BLaER1 (cell line): ENCODE measurements at regions not wholly inside any gene's neighbourhood (a gene's known extent, or its start where the extent isn't known, plus 50 kb on each side); places are given as distances from the start of the nearest gene placed in this dataset.

Source experiments
- H3K27ac ChIP-seq: shearing (Covaris generic); formaldehyde crosslinking; 2 replicates; pipeline ENCODE4 v1.8.1; 2022
- H3K27me3 ChIP-seq: shearing (Covaris generic); formaldehyde crosslinking; 2 replicates; pipeline ENCODE4 v1.8.1; 2022
- H3K36me3 ChIP-seq: shearing (Covaris generic); formaldehyde crosslinking; 2 replicates; pipeline ENCODE4 v1.8.1; 2022
- H3K4me1 ChIP-seq: shearing (Covaris generic); formaldehyde crosslinking; 2 replicates; pipeline ENCODE4 v1.8.1; 2022
- H3K4me2 ChIP-seq: shearing (Covaris generic); formaldehyde crosslinking; 2 replicates; pipeline ENCODE4 v1.8.1; 2022
- H3K4me3 ChIP-seq: shearing (Covaris generic); formaldehyde crosslinking; 2 replicates; pipeline ENCODE4 v1.8.1; 2022
- H3K9ac ChIP-seq: shearing (Covaris generic); formaldehyde crosslinking; 2 replicates; pipeline ENCODE4 v1.8.1; 2022
- H3K9me3 ChIP-seq: shearing (Covaris generic); formaldehyde crosslinking; 2 replicates; pipeline ENCODE4 v1.8.1; 2022
- H4K20me1 ChIP-seq: shearing (Covaris generic); formaldehyde crosslinking; 2 replicates; pipeline ENCODE4 v1.8.1; 2022
- Cebpa-rat ChIP-seq: shearing (Covaris generic); IDR thresholded peaks from 2 replicates; pipeline ENCODE4 v1.8.1; 2022

DNA sequence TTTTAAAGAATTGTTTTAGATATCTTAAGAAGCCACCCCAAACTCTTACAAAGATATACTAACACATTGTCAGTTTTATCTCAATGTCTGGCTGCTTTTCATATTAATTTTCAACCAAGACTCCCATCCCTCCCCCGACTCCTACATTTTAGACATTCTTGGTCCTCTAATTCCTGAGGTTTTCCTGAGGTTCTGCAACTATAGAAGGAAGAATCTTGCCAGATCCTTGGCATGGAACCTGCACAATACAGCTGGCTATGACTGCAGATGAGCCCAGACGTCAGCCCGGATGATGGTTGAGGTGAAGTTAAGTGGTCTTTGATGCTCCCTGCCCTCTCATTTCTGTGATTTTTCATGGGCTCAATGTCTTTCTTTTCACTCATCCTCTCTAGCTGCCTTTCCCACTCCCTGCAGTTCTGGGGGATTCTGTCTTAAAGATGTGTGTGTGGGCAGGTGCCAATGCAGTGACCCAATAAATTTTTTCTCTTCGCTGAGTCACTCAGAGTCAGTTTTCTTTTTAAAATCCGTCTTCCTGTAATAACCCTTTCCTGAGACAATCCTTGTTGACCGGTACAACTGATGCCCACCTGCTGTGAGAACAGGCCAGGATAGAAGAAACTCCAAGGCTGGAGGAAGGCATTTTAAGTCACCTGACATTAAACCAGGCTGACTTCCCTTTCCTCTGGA lies 237.8 kb upstream of the GAS1 start:
- Histone ChIP-seq H3K27ac (no peak overlapping the region), H3K27me3 (no peaks in the 10 kb centered on the region), H3K4me3 (no peak overlapping the region), H3K4me2 (no peak overlapping the region), H4K20me1 (no peaks in the 10 kb centered on the region), H3K9me3 (no peaks in the 10 kb centered on the region), H3K9ac (no peak overlapping the region), H3K4me1 (no peaks in the 10 kb centered on the region), H3K36me3 (no peaks in the 10 kb centered on the region)
- no peak for TF ChIP-seq Cebpa-rat

DNA sequence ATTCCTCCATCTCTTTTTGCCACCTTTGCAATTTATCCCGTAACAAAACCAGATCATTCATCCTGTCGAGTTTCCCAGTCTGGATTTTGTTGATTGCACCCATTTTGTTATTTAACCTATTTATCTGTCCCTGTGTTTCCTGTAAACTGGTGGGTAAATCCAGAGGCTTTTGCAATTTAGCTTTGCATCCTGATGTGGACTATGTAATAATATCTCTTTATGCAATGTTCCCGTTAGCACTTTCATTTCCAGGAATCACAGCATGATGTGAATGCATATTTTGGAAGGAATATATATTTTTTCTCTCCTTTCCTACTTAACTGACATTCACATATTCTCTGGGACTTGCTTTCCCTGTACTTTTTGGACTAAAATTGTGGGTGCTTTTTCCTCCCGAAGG lies 240.3 kb upstream of the GAS1 start:
- H3K27ac ChIP-seq = no peak overlapping the region
- H3K4me2 ChIP-seq = no peak overlapping the region
- H3K9ac ChIP-seq = no peak overlapping the region
- H3K36me3 ChIP-seq = no peaks in the 10 kb centered on the region
- H3K4me3 ChIP-seq = no peak overlapping the region
- no peaks in the 10 kb centered on the region for H4K20me1 ChIP-seq
- no peak for TF ChIP-seq Cebpa-rat
- H3K9me3 ChIP-seq = no peaks in the 10 kb centered on the region
- no peaks in the 10 kb centered on the region for H3K4me1 ChIP-seq
- no peaks in the 10 kb centered on the region for H3K27me3 ChIP-seq

DNA sequence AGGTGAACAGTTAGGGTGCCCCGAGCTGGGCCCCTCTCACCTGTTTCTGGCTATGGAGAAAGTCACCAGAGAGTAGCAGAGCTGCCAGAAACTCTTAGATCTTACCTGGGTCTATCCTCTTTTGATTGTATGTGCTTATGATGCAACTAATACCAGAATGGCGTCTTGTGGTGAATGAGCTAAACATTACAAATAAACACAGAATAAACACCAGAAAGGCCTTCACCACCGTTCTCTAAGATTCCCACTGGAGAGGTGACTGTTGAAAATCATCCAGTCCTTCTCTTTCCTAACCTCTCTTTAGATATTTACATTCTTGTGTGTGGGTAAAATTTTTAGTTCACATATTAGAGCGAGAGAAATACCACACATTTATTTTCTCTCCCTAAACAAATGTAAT lies 241.7 kb upstream of the GAS1 start:
- H3K27ac ChIP-seq = no peak overlapping the region
- no peaks in the 10 kb centered on the region for H3K27me3 ChIP-seq
- no peaks in the 10 kb centered on the region for H3K4me1 ChIP-seq
- TF ChIP-seq Cebpa-rat = no peak
- H3K9ac ChIP-seq = no peak overlapping the region
- no peaks in the 10 kb centered on the region for H3K36me3 ChIP-seq
- no peak overlapping the region for H3K4me2 ChIP-seq
- H4K20me1 ChIP-seq = no peaks in the 10 kb centered on the region
- H3K9me3 ChIP-seq = no peaks in the 10 kb centered on the region
- no peak overlapping the region for H3K4me3 ChIP-seq

DNA sequence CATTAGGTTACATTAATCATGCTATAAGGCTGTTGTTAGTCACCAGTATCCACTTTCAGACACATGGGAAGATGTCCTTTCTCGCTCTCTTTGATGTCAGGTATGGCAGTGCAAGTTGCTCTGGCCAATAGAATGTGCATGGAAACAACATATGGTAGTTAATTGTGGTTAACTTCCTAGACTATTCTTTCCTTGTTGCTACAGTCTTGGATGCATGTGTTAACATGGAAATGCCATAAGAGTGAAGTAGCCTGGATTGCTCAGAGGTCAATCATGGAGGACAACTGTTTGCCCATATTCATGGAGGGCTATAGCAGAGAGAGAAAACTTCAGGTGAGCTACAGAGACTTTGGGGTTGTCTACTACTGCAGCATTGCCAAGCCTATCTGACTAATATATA lies 245.8 kb upstream of the GAS1 start:
- no peak overlapping the region for H3K4me3 ChIP-seq
- H4K20me1 ChIP-seq = no peaks in the 10 kb centered on the region
- no peak for TF ChIP-seq Cebpa-rat
- no peak overlapping the region for H3K9ac ChIP-seq
- peaks cover 8% of the 10 kb centered on the region for H3K4me1 ChIP-seq
- no peaks in the 10 kb centered on the region for H3K9me3 ChIP-seq
- no peaks in the 10 kb centered on the region for H3K36me3 ChIP-seq
- H3K27ac ChIP-seq = no peak overlapping the region
- no peaks in the 10 kb centered on the region for H3K27me3 ChIP-seq
- H3K4me2 ChIP-seq = no peak overlapping the region

DNA sequence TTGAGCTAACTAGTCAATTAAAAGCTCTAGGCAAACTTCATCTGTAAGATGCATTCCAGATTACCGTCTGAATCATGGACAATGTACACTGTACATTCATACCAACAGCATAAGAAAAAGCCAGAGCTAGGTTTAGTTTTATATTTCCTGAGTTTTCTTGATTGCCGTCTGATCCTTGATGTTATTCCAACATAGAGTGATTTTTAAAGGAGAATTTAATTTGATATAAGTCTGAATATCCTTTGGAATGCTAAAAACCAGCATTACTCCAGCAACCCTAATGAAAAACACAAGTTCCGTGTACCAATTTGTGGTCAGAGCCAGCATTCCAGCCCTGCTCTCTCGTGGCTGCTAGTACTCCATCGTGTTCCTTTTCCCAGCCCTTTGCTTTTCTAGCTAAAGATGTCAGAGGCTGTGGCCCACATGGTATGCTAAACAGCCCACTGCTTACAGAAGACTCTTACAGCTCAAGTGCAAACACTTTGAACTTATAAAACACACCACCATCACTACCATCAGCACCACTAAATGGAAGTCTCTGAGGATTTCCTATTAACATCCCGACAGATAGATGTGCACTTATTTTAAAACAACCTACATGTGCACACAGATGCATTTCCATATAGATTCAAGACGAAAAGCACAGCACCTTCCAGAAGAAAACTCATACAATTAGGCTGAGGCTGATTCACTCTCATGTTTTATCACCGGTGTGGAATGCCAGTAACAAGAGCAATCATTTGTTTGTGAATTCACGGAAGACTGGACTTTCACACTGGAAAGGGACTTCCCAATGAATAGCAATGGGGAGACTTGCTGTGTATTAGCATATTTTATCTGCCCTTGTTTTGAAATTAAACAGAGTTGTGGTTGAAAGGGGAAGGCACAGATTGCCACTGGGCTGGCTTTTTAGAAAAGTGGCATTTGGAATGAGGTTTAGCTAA lies 246.9 kb upstream of the GAS1 start:
- H3K4me3 ChIP-seq = no peak overlapping the region
- no peaks in the 10 kb centered on the region for H4K20me1 ChIP-seq
- no peaks in the 10 kb centered on the region for H3K9me3 ChIP-seq
- peaks cover 8% of the 10 kb centered on the region for H3K4me1 ChIP-seq
- no peak overlapping the region for H3K4me2 ChIP-seq
- no peaks in the 10 kb centered on the region for H3K36me3 ChIP-seq
- no peak overlapping the region for H3K27ac ChIP-seq
- TF ChIP-seq Cebpa-rat = no peak
- no peak overlapping the region for H3K9ac ChIP-seq
- H3K27me3 ChIP-seq = no peaks in the 10 kb centered on the region

DNA sequence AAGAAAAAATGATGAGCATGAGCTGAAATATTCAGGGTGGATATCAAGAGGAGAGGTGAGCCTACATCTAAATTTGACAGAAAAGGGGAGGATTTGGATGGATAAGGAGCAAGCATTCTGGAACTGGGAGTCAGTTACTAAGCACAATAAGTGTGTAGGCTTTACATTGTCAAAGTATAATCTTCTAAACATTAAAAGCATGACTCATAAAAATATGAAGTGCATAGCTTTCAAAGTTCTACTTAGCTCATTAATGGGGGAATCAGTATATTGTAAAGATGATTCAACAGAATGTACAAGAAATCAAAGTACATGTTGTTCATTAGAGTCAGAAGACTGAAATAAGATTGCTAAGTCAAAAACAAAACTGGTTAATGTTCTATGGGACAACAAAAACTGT lies 248.0 kb upstream of the GAS1 start:
- Histone ChIP-seq H3K36me3 (no peaks in the 10 kb centered on the region), H3K9ac (no peak overlapping the region), H3K4me2 (no peak overlapping the region)

DNA sequence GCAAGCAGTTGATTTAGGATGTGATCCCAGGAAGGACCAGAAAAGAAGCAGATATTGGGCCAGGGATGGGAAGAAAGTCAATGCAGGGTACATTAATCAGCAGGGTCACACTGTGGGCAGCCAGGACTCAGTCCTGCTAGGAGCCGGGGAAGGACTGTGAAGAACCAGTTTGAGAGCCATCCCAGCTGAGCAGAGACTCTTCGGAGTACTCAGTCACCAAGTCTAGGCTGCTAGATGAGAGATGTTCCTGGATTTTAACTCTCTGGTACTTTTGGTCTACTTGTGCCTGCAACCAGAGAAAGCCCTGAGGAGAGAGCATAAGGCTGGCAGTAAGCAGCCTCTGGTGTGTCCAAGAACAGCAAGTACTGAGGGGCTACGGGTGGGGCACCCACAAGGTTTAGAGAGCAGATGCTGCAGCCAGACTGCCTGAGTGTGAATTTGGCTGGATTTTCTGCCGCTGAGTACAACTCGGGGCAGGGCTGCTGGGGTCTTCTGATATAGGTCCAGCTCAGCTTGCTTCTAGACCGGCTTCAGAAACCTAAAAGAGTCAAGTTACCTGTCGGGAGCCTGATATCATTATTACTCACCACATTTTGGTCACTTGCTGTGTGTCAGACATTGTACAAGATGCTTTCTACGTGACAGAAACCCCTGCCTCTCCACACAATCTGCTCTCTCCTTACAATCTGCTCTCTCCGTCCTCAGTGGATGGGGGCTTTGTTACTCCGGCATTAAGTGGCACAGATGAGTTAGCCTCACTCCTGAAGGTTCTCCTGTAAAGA lies 250.2 kb upstream of the GAS1 start:
- H3K4me2 ChIP-seq = no peak overlapping the region
- H3K4me1 ChIP-seq = peaks cover 8% of the 10 kb centered on the region
- no peaks in the 10 kb centered on the region for H3K27me3 ChIP-seq
- H3K9ac ChIP-seq = no peak overlapping the region
- no peak overlapping the region for H3K4me3 ChIP-seq
- H3K9me3 ChIP-seq = no peaks in the 10 kb centered on the region
- no peaks in the 10 kb centered on the region for H4K20me1 ChIP-seq
- no peaks in the 10 kb centered on the region for H3K36me3 ChIP-seq
- no peak for TF ChIP-seq Cebpa-rat
- H3K27ac ChIP-seq = no peak overlapping the region

More for the DNA sequence above, 248.0 kb upstream of the GAS1 start:
- Histone ChIP-seq H3K9me3 (no peaks in the 10 kb centered on the region), H3K4me3 (no peak overlapping the region), H3K27ac (no peak overlapping the region), H3K4me1 (peaks cover 8% of the 10 kb centered on the region), H3K27me3 (no peaks in the 10 kb centered on the region), H4K20me1 (no peaks in the 10 kb centered on the region)
- TF ChIP-seq Cebpa-rat = no peak

DNA sequence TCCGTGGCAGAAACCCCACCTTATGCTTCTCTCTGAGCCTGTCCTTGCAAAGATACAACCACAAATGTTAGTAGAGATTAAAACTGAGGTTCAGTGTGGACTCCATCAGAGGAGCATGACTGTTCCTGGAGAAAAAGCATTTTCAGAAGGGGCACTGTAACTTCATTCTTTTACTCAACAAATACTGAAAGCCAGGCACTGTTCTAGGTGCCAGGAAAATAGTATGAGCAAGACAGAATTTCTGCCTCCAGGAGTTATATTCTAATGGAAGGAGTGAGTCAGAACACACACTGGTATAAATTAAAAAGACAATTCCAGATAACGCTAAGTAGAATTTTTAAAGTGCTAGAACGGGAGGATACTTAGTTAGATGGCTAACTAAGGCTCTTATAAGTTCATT lies 251.4 kb upstream of the GAS1 start:
- H3K36me3 ChIP-seq = no peaks in the 10 kb centered on the region
- H3K4me1 ChIP-seq = peaks cover 8% of the 10 kb centered on the region
- no peak for TF ChIP-seq Cebpa-rat

DNA sequence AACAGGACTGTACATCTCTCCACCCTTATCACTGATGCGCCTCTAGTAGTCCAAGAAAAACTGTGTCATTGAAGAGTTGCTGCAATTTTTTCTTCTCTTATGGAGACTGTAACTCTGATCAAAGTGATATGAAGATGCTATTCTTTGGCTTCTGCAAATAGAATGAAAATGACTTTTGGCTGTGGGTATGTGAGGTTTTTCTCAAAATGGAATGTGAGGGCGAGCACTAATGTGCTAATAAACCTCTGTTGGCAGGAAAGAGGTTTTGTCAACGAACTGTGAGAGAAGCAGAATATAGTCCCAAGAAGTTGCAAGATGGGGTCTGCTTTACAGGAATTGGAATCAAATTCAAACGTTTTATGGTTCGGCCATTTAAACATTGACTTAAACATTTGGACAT lies 252.0 kb upstream of the GAS1 start:
- TF ChIP-seq Cebpa-rat = no peak
- H3K27me3 ChIP-seq = no peaks in the 10 kb centered on the region
- no peak overlapping the region for H3K4me2 ChIP-seq
- H3K4me3 ChIP-seq = no peak overlapping the region
- H3K36me3 ChIP-seq = no peaks in the 10 kb centered on the region
- H3K4me1 ChIP-seq = peaks cover 8% of the 10 kb centered on the region
- no peaks in the 10 kb centered on the region for H3K9me3 ChIP-seq
- H4K20me1 ChIP-seq = no peaks in the 10 kb centered on the region
- no peak overlapping the region for H3K27ac ChIP-seq
- H3K9ac ChIP-seq = no peak overlapping the region

More for the DNA sequence above, 251.4 kb upstream of the GAS1 start:
- H3K27me3 ChIP-seq = no peaks in the 10 kb centered on the region
- no peak overlapping the region for H3K9ac ChIP-seq
- H3K9me3 ChIP-seq = no peaks in the 10 kb centered on the region
- H3K4me3 ChIP-seq = no peak overlapping the region
- no peak overlapping the region for H3K27ac ChIP-seq
- no peak overlapping the region for H3K4me2 ChIP-seq
- H4K20me1 ChIP-seq = no peaks in the 10 kb centered on the region
